ENCODE measurements at regions not wholly inside any gene's neighbourhood (a gene's known extent, or its start where the extent isn't known, plus 50 kb on each side); places are given as distances from the start of the nearest gene placed in this dataset.

DNA sequence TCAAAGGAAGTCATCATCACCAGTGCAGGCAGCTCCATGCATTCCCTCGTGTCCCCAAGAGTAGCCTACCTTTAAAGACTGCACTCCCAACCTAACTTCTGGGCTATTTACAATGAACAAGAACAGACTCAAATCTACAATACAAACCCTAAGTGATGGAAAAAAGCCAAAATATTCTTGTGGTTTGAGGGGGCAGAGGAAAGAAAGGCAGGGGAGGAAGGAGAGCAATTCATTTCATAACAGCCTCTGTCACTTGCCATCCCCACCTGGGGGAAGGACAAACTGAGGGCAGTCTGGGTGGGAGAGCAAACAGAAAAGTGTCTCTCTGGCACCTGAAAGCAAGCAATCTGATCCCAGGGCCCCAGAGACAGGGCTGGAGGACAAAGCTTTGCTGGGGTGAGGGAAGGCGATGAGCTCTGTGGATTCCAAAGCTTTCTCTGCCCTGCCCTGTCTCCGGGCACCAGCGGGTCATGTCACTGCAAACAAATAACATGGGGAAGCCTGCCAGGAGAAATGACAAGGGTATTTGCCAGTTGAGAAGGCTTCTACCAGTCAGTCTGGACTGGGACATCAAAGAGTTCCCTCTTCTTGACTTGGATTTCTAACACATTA, 528.0 kb upstream of the TNP1 start (continued):
- TF ChIP-seq CBX5 (IDR thresholded peaks at IDR 0.05; ENCODE audit: low read depth) (no peak), YBX1 (IDR thresholded peaks at IDR 0.05) (no peak)

DNA sequence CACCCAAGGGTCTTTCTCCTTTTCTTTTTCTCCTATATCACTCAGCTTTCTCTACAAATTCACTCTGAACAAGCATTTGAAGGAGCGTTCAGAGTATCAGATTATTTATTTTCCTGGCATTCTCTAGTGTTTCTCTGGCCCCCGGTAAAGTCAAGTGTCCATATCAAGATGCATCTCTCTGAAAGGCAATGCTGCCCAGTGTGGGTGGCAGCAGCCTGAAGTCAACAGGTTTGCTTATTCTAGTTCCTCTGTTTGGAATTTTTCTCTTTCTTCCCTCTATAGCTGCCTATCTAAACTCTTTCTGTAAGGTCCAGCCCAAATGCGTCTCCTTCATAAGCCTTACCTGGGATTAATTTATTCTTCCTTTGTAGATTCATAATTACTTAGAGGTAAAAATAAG, 526.2 kb upstream of the TNP1 start:
- peaks cover 5% of the 10 kb centered on the region; the same call in 2 of the 3 replicates for H3K9me3 ChIP-seq (replicated peaks; ENCODE audit: control insufficient read depth, insufficient read depth, low read length)
- no peak overlapping the region for H3K9ac ChIP-seq (ENCODE audit: control insufficient read depth, insufficient read depth, low read length)
- CTCF ChIA-PET, result no interaction called here
- no peak overlapping the region for H3K4me3 ChIP-seq
- no peak overlapping the region for H3K27ac ChIP-seq (ENCODE audit: control insufficient read depth, insufficient read depth)
- H3K36me3 ChIP-seq (ENCODE audit: control insufficient read depth in 2 of 2, insufficient read depth in 2 of 2, low read length in 1 of 2), result no peaks in the 10 kb centered on the region
- intact Hi-C loops (cut with micrococcal nuclease; ENCODE audit: unreplicated experiment) (no loop called here), in situ Hi-C loops (cut with MboI) (no loop called here)
- FAIRE-seq (no peak), ATAC-seq (no peak), DNase-seq (ENCODE audit: low read depth, low spot score) (no peak)
- POLR2A ChIA-PET, result no interaction called here
- BruUV-seq (replicated peaks), result no TSS peak
- H2AFZ ChIP-seq (ENCODE audit: control insufficient read depth, low read depth, low read length), result no peak overlapping the region
- SMC1A ChIA-PET (ENCODE audit: uncharacterized antibody, unreplicated experiment), result no interaction called here
- no peaks in the 10 kb centered on the region for H3K79me2 ChIP-seq (ENCODE audit: control insufficient read depth, insufficient read depth, low read length)
- RAD21 ChIA-PET (ENCODE audit: unreplicated experiment), result no interaction called here
- no peaks in the 10 kb centered on the region; a peak in 1 of 4 replicates for H3K27me3 ChIP-seq (replicated peaks in 1 of 2; ENCODE audit: control insufficient read depth in 2 of 2, insufficient read depth in 2 of 2, low read length in 1 of 2)
- 18% methylated on average over 3 of the region's 3 CpGs for WGBS (ENCODE audit: insufficient coverage, insufficient replicate concordance, low lambda C conversion rate, missing lambda C conversion rate)
- TF ChIP-seq TCF12 (IDR thresholded peaks at IDR 0.05; ENCODE audit: low read depth, low read length) (no peak), CHD2 (IDR thresholded peaks at IDR 0.05; ENCODE audit: borderline replicate concordance, low read depth, low read length) (no peak)
- no peaks in the 10 kb centered on the region for H3K4me1 ChIP-seq (ENCODE audit: control insufficient read depth, insufficient read depth, low read length)
- no peak overlapping the region for H3K4me2 ChIP-seq (ENCODE audit: control insufficient read depth, insufficient read depth)
- no peaks in the 10 kb centered on the region for H4K20me1 ChIP-seq (ENCODE audit: control insufficient read depth, insufficient read depth)

GRCh38 chr2:217383620-217384019, 523.8 kb upstream of the TNP1 start:
- 42% methylated on average over 4 of the region's 4 CpGs for WGBS (ENCODE audit: insufficient coverage, insufficient replicate concordance, low lambda C conversion rate, missing lambda C conversion rate)
- SMC1A ChIA-PET (ENCODE audit: uncharacterized antibody, unreplicated experiment), result no interaction called here
- DNase-seq (ENCODE audit: low read depth, low spot score), result no peak

More at GRCh38 chr2:217383620-217384019, 523.8 kb upstream of the TNP1 start:
- ATAC-seq, result no peak
- ChIA-PET CTCF (no interaction called here), RAD21 (ENCODE audit: unreplicated experiment) (no interaction called here), POLR2A (no interaction called here)
- H3K9me3 ChIP-seq (replicated peaks; ENCODE audit: control insufficient read depth, insufficient read depth, low read length), result no peaks in the 10 kb centered on the region; the same call in 2 of the 3 replicates
- no peak overlapping the region for H2AFZ ChIP-seq (ENCODE audit: control insufficient read depth, low read depth, low read length)
- TF ChIP-seq ZZZ3 (IDR thresholded peaks at IDR 0.05; ENCODE audit: control insufficient read depth, insufficient read length, low read depth) (no peak), GABPA (IDR thresholded peaks at IDR 0.05; ENCODE audit: low read depth) (no peak), RAD51 (IDR thresholded peaks at IDR 0.05) (no peak), CREM (IDR thresholded peaks at IDR 0.05; ENCODE audit: low read depth) (no peak), SMAD1 (IDR thresholded peaks at IDR 0.05; ENCODE audit: low read depth, partially characterized antibody) (no peak), SP1 (IDR thresholded peaks at IDR 0.05; ENCODE audit: low read depth, low read length) (no peak), ZNF384 (IDR thresholded peaks at IDR 0.05; ENCODE audit: borderline replicate concordance, low read depth, low read length) (no peak), MTA2 (IDR thresholded peaks at IDR 0.05; ENCODE audit: low read depth) (no peak), LARP7 (IDR thresholded peaks at IDR 0.05) (no peak), USF2 (IDR thresholded peaks at IDR 0.05; ENCODE audit: borderline replicate concordance, low read depth, low read length) (no peak), DPF2 (IDR thresholded peaks at IDR 0.05) (no peak)
- TF ChIP-seq, protein P1, sequence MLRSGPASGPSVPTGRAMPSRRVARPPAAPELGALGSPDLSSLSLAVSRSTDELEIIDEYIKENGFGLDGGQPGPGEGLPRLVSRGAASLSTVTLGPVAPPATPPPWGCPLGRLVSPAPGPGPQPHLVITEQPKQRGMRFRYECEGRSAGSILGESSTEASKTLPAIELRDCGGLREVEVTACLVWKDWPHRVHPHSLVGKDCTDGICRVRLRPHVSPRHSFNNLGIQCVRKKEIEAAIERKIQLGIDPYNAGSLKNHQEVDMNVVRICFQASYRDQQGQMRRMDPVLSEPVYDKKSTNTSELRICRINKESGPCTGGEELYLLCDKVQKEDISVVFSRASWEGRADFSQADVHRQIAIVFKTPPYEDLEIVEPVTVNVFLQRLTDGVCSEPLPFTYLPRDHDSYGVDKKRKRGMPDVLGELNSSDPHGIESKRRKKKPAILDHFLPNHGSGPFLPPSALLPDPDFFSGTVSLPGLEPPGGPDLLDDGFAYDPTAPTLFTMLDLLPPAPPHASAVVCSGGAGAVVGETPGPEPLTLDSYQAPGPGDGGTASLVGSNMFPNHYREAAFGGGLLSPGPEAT (IDR thresholded peaks at IDR 0.05; ENCODE audit: low read depth), result no peak
- TF ChIP-seq, protein P2, sequence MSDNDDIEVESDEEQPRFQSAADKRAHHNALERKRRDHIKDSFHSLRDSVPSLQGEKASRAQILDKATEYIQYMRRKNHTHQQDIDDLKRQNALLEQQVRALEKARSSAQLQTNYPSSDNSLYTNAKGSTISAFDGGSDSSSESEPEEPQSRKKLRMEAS (IDR thresholded peaks at IDR 0.05; ENCODE audit: low read depth, low read length), result no peak
- H4K20me1 ChIP-seq (ENCODE audit: control insufficient read depth, insufficient read depth), result no peaks in the 10 kb centered on the region
- H3K27ac ChIP-seq (ENCODE audit: control insufficient read depth, insufficient read depth), result no peak overlapping the region
- H3K4me2 ChIP-seq (ENCODE audit: control insufficient read depth, insufficient read depth), result no peak overlapping the region
- no peak overlapping the region for H3K4me3 ChIP-seq
- no peaks in the 10 kb centered on the region for H3K4me1 ChIP-seq (ENCODE audit: control insufficient read depth, insufficient read depth, low read length)
- no peaks in the 10 kb centered on the region; a peak in 1 of 4 replicates for H3K27me3 ChIP-seq (replicated peaks in 1 of 2; ENCODE audit: control insufficient read depth in 2 of 2, insufficient read depth in 2 of 2, low read length in 1 of 2)
- no peaks in the 10 kb centered on the region for H3K79me2 ChIP-seq (ENCODE audit: control insufficient read depth, insufficient read depth, low read length)
- H3K36me3 ChIP-seq (ENCODE audit: control insufficient read depth in 2 of 2, insufficient read depth in 2 of 2, low read length in 1 of 2), result no peaks in the 10 kb centered on the region
- in situ Hi-C loops (cut with MboI) (no loop called here), intact Hi-C loops (cut with micrococcal nuclease; ENCODE audit: unreplicated experiment) (no loop called here)
- BruUV-seq (replicated peaks), result no TSS peak
- no peak overlapping the region for H3K9ac ChIP-seq (ENCODE audit: control insufficient read depth, insufficient read depth, low read length)
- no peak for FAIRE-seq

Data from GM12878 (cell line).